GM12865 (cell line): ENCODE measurements at regions not wholly inside any gene's neighbourhood (a gene's known extent, or its start where the extent isn't known, plus 50 kb on each side); places are given as distances from the start of the nearest gene placed in this dataset.

Source experiments
- DNase-seq: peaks from one replicate; pipeline ENCODE4 v3.0.0; 2010; ENCODE audit warnings: low read depth
- H3K4me3 ChIP-seq: 2 replicates; pipeline ENCODE4 v1.5.1; 2011; ENCODE audit warnings: mild to moderate bottlenecking, low read depth, low read length, control low read depth
- CTCF ChIP-seq: IDR thresholded peaks from 2 replicates; pipeline ENCODE4 v1.5.1; 2011; ENCODE audit warnings: low read length, control low read depth, low read depth, inconsistent platforms; ENCODE audit not compliant: insufficient read depth; ENCODE audit errors: missing control alignments

- TF ChIP-seq CTCF, result no peak
- no peak overlapping the region for H3K4me3 ChIP-seq
- no peak for DNase-seq
These were observed 483.2 kb upstream of the TBL1XR1 start for GRCh38 chr3:177680472-177680821.

DNA sequence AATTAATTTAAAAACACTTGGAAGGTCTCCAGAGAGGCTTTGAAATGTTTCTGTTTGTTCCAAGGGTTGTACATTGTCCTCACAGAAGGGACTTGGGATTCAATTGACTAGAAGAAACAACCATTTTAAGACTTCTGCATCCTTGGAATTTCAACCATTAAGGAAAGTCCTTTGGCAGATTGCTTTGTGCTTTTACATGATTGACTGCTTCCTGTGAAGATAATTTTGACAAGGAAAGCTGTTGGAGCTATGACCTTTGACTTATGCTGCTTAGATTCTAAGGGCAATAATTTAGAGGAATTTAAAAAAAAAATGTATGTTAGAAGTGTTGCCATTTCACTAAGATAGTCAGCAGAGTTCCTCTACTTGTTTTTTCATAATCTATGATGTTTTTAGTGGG is 483.9 kb upstream of the TBL1XR1 start:
- no peak for DNase-seq
- TF ChIP-seq CTCF, result no peak
- no peak overlapping the region for H3K4me3 ChIP-seq

DNA sequence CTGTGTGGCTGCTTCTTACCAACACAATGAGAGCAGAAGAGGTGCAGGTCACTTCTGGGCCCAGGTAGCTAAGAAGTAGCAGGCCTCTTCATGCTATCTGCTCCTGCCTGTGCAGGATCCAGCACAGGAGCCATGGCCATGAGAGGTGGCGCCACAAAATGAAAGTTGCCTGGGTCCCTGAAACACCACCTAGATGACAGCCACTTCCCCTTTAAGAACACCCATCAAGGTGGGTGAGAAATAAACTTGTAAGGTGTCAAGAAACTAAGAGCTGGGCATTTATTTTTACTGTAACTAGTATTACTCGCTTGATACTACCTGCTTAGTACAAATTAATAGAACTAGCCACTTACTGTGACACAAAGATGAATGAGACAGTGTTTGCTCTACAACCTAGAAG is 484.6 kb upstream of the TBL1XR1 start:
- peak; percentile 21 for DNase-seq
- H3K4me3 ChIP-seq, result no peak overlapping the region
- TF ChIP-seq CTCF, result no peak

- no peak for DNase-seq
- TF ChIP-seq CTCF, result no peak
- no peak overlapping the region for H3K4me3 ChIP-seq
These were observed 486.3 kb upstream of the TBL1XR1 start for GRCh38 chr3:177683586-177683985.

- no peak for DNase-seq
- no peak for TF ChIP-seq CTCF
- no peak overlapping the region for H3K4me3 ChIP-seq
These were observed 489.4 kb upstream of the TBL1XR1 start for GRCh38 chr3:177686671-177687070.

GRCh38 chr3:177687291-177687690 is 490.0 kb upstream of the TBL1XR1 start:
- TF ChIP-seq CTCF, result no peak
- DNase-seq, result no peak
- H3K4me3 ChIP-seq, result no peak overlapping the region

DNA sequence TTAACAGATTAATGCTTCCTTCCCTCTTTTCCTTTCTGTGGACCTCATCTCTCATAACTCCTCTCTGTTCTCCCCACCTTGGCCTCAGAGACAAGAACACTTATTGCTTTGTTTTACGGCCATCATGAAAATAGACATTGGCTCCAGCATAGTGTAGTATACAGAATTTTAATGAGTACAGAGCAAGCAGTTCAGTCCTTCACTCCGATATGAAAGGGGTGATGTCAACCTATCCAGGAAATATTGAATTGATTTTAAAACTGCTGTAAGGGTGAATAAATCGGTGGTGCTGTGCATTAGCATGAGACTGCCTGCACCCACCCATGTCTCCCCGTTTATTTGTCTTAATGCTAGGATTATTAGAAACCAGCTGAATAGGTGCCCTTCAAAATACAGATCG is 490.9 kb upstream of the TBL1XR1 start:
- DNase-seq, result no peak
- TF ChIP-seq CTCF, result no peak
- H3K4me3 ChIP-seq, result no peak overlapping the region
